GM23338 (cell line): ENCODE measurements at regions not wholly inside any gene's neighbourhood (a gene's known extent, or its start where the extent isn't known, plus 50 kb on each side); places are given as distances from the start of the nearest gene placed in this dataset.

Source experiments
- ATAC-seq: fragments of 200-7000 bp; cut with Tn5 transposase; 3 replicates; pipeline ENCODE4 v1.9.1; 2020
- DNase-seq: peaks from one replicate; pipeline ENCODE4 v3.0.0-alpha.2; 2015; ENCODE audit warnings: low spot score
- H2AFZ ChIP-seq: fragments of 200-600 bp; sonication (generic); 2 replicates; pipeline ENCODE4 v1.8.0; 2016; ENCODE audit warnings: antibody characterized with exemption, mild to moderate bottlenecking, moderate library complexity
- H3F3A ChIP-seq: fragments of 200-600 bp; sonication (generic); replicated peaks from 2 replicates; pipeline ENCODE4 v1.8.0; 2017; ENCODE audit warnings: antibody characterized with exemption, mixed run types, low read depth
- H3K27ac ChIP-seq: fragments of 200-600 bp; sonication (generic); 2 replicates; pipeline ENCODE4 v1.6.1; 2016; ENCODE audit warnings: low read depth
- H3K27me3 ChIP-seq: fragments of 200-600 bp; sonication (generic); 2 replicates; pipeline ENCODE4 v1.8.0; 2016; ENCODE audit warnings: mild to moderate bottlenecking, mixed run types, moderate library complexity; ENCODE audit not compliant: insufficient read depth
- H3K36me3 ChIP-seq: fragments of 200-600 bp; sonication (generic); 2 replicates; pipeline ENCODE4 v1.8.0; 2016; ENCODE audit warnings: mild to moderate bottlenecking; ENCODE audit not compliant: insufficient read depth
- H3K4me1 ChIP-seq: fragments of 200-600 bp; sonication (generic); 2 replicates; pipeline ENCODE4 v1.8.0; 2016; ENCODE audit warnings: mild to moderate bottlenecking, moderate library complexity; ENCODE audit not compliant: insufficient read depth
- H3K4me2 ChIP-seq: fragments of 200-600 bp; sonication (generic); 2 replicates; pipeline ENCODE4 v1.7.1; 2017; ENCODE audit warnings: mixed run types
- H3K4me3 ChIP-seq: fragments of 200-600 bp; sonication (generic); 2 replicates; pipeline ENCODE4 v1.6.1; 2016; ENCODE audit warnings: mixed run types
- H3K79me2 ChIP-seq: fragments of 200-600 bp; sonication (generic); replicated peaks from 2 replicates; pipeline ENCODE4 v1.8.0; 2017; ENCODE audit warnings: mild to moderate bottlenecking; ENCODE audit not compliant: insufficient read depth
- H3K9me2 ChIP-seq: fragments of 200-600 bp; sonication (generic); 2 replicates; pipeline ENCODE4 v1.8.0; 2017; ENCODE audit not compliant: insufficient read depth
- H4K20me1 ChIP-seq: fragments of 200-600 bp; sonication (generic); replicated peaks from 2 replicates; pipeline ENCODE4 v1.8.0; 2017; ENCODE audit warnings: mild to moderate bottlenecking; ENCODE audit not compliant: insufficient read depth
- H3K27ac Mint-ChIP-seq: 2 replicates; pipeline ENCODE4 v1.8.0; 2020; ENCODE audit warnings: inconsistent platforms, mild to moderate bottlenecking, moderate library complexity, mixed read lengths
- H3K27me3 Mint-ChIP-seq: 3 replicates; pipeline ENCODE4 v1.8.0; 2022; ENCODE audit warnings: low read depth, mild to moderate bottlenecking, moderate library complexity, mixed read lengths, inconsistent platforms; ENCODE audit not compliant: insufficient read depth, poor library complexity
- H3K36me3 Mint-ChIP-seq: 3 replicates; pipeline ENCODE4 v1.8.0; 2021; ENCODE audit warnings: low read depth, mild to moderate bottlenecking, inconsistent platforms, moderate library complexity, mixed read lengths
- H3K4me1 Mint-ChIP-seq: 3 replicates; pipeline ENCODE4 v1.8.0; 2020; ENCODE audit warnings: mild to moderate bottlenecking, inconsistent platforms, mixed read lengths
- H3K4me3 Mint-ChIP-seq: 3 replicates; pipeline ENCODE4 v1.8.0; 2021; ENCODE audit warnings: moderate library complexity, mild to moderate bottlenecking, inconsistent platforms, mixed read lengths
- H3K9me3 Mint-ChIP-seq: 3 replicates; pipeline ENCODE4 v1.8.0; 2020; ENCODE audit warnings: moderate library complexity, mild to moderate bottlenecking, inconsistent platforms, mixed read lengths
- ETS1 ChIP-seq: IDR thresholded peaks from 2 replicates; pipeline ENCODE4 v1.6.1; 2016; ENCODE audit warnings: antibody characterized with exemption
- EZH2phosphoT487 ChIP-seq: fragments of 200-600 bp; sonication (generic); IDR thresholded peaks from one replicate; pipeline ENCODE4 v1.8.1; 2018; ENCODE audit warnings: antibody characterized with exemption; ENCODE audit not compliant: unreplicated experiment
- REST ChIP-seq: IDR thresholded peaks from one replicate; pipeline ENCODE4 v1.6.1; 2018; ENCODE audit warnings: antibody characterized with exemption; ENCODE audit not compliant: unreplicated experiment
- ZNF462 ChIP-seq: fragments of 250-450 bp; sonication (Bioruptor Pico); IDR thresholded peaks from 2 replicates; pipeline ENCODE4 v1.5.0; 2020; ENCODE audit warnings: mild to moderate bottlenecking, moderate library complexity

- Histone ChIP-seq H3K4me1 (peaks cover 27% of the 10 kb centered on the region), H3K27me3 (no peaks in the 10 kb centered on the region), H2AFZ (no peak overlapping the region), H3K36me3 (no peaks in the 10 kb centered on the region), H4K20me1 (no peaks in the 10 kb centered on the region), H3K9me2 (no peaks in the 10 kb centered on the region), H3K79me2 (no peaks in the 10 kb centered on the region), H3K4me2 (no peak overlapping the region), H3F3A (no peaks in the 10 kb centered on the region), H3K27ac (no peak overlapping the region), H3K4me3 (no peak overlapping the region)
- H3K27me3 Mint-ChIP-seq, result peaks cover 2% of the 10 kb centered on the region
- no peaks in the 10 kb centered on the region for H3K9me3 Mint-ChIP-seq
- H3K36me3 Mint-ChIP-seq, result no peaks in the 10 kb centered on the region
- H3K27ac Mint-ChIP-seq, result no peak overlapping the region
- DNase-seq, result no peak
- peaks cover 36% of the 10 kb centered on the region for H3K4me1 Mint-ChIP-seq
- TF ChIP-seq ZNF462 (CRISPR knock-in tag), result no peak
- TF ChIP-seq ETS1, result no peak
- TF ChIP-seq REST, result no peak
- no peak for TF ChIP-seq EZH2phosphoT487
- H3K4me3 Mint-ChIP-seq, result no peak overlapping the region
- ATAC-seq, result no peak
These were observed 570.7 kb upstream of the WWC1 start for GRCh38 chr5:167720676-167721260.
